A549 (cell line): ENCODE measurements at regions not wholly inside any gene's neighbourhood (a gene's known extent, or its start where the extent isn't known, plus 50 kb on each side); places are given as distances from the start of the nearest gene placed in this dataset.

Experiments used
- ATAC-seq, 2 experiments: fragments of 200-7000 bp in 1 of 2; fragments of >200 bp in 1 of 2; cut with Nextera tagmentation in 1 of 2; cut with Tn5 transposase in 1 of 2; 3 replicates each; pipeline versions ENCODE4 v1.8.0 to v1.9.1; 2018 to 2020; ENCODE audit warnings: mild to moderate bottlenecking in 1 of 2, moderate library complexity in 1 of 2
- CTCF ChIA-PET: fragments of 300-600 bp; sonication (Branson Sonifier 250); formaldehyde crosslinking; extraction: SDS; loops from one replicate; lab custom pipeline; 2021; ENCODE audit warnings: antibody characterized with exemption, inconsistent platforms; lab: Yijun Ruan, JAX
- POLR2A ChIA-PET: fragments of 350-600 bp; formaldehyde crosslinking; extraction: SDS; loops from one replicate; lab custom pipeline; 2021; ENCODE audit warnings: antibody characterized with exemption, inconsistent platforms; lab: Yijun Ruan, JAX
- DNase-seq, 2 experiments: peaks; one replicate each; pipeline versions ENCODE4 v3.0.0 to v3.0.0-alpha.2; 2011 to 2016; ENCODE audit warnings: low read depth in 1 of 2, low spot score in 1 of 2
- FAIRE-seq: peaks from 2 replicates; lab custom pipeline; 2011; peaks lifted over from hg19 to GRCh38; lab: Jason Lieb, UNC
- H3K27ac ChIP-seq, 2 experiments: fragments of >200 bp; sonication (Bioruptor Twin); formaldehyde crosslinking; 3 replicates each; pipeline ENCODE4 v1.5.1; 2016 to 2017
- H3K4me1 ChIP-seq: fragments of >200 bp; sonication (Bioruptor Twin); formaldehyde crosslinking; 3 replicates; pipeline ENCODE4 v1.6.1; 2016
- H3K4me2 ChIP-seq: fragments of >200 bp; sonication (Bioruptor Twin); formaldehyde crosslinking; 3 replicates; pipeline ENCODE4 v1.6.1; 2016
- H3K4me3 ChIP-seq: fragments of >200 bp; sonication (Bioruptor Twin); formaldehyde crosslinking; 3 replicates; pipeline ENCODE4 v1.5.1; 2016
- H3K9me3 ChIP-seq: fragments of >200 bp; sonication (Bioruptor Twin); formaldehyde crosslinking; 3 replicates; pipeline ENCODE4 v1.6.1; 2016
- BHLHE40 ChIP-seq: IDR thresholded peaks from 2 replicates; pipeline ENCODE4 v1.6.1; 2012; ENCODE audit warnings: low read depth, low read length, inconsistent platforms
- EP300 ChIP-seq, 2 experiments: fragments of >200 bp; sonication (Bioruptor Twin); formaldehyde crosslinking; IDR thresholded peaks; 2 replicates in 1 of 2; 3 replicates in 1 of 2; pipeline ENCODE4 v1.6.1; 2016 to 2017
- FOSB ChIP-seq: fragments of 250-450 bp; sonication (Bioruptor Pico); IDR thresholded peaks from 2 replicates; pipeline ENCODE4 v1.5.0; 2020; ENCODE audit warnings: mild to moderate bottlenecking, moderate library complexity
- FOXS1 ChIP-seq: fragments of 250-450 bp; sonication (Bioruptor Pico); IDR thresholded peaks from 2 replicates; pipeline ENCODE4 v1.5.0; 2020; ENCODE audit warnings: mild to moderate bottlenecking, moderate library complexity
- HDAC2 ChIP-seq: fragments of 200-600 bp; sonication (generic); IDR thresholded peaks from 2 replicates; pipeline ENCODE4 v1.6.1; 2016
- MAFK ChIP-seq: fragments of 450-650 bp; IDR thresholded peaks from 2 replicates; pipeline ENCODE4 v1.6.1; 2014; ENCODE audit not compliant: partially characterized antibody
- MYC ChIP-seq: IDR thresholded peaks from 2 replicates; pipeline ENCODE4 v1.6.1; 2012; ENCODE audit warnings: mild to moderate bottlenecking, inconsistent platforms, low read length, improper control_type of control experiment, borderline replicate concordance
- POLR2AphosphoS2 ChIP-seq: conservative IDR thresholded peaks from 2 replicates; pipeline ENCODE4 v1.6.1; 2012; ENCODE audit warnings: low read length, improper control_type of control experiment, inconsistent platforms
- RARB ChIP-seq: fragments of 250-450 bp; sonication (Bioruptor Pico); IDR thresholded peaks from 2 replicates; pipeline ENCODE4 v1.8.0; 2021; ENCODE audit warnings: mild to moderate bottlenecking, moderate library complexity
- RFX5 ChIP-seq: fragments of 450-650 bp; IDR thresholded peaks from 2 replicates; pipeline ENCODE4 v1.7.1; 2014; ENCODE audit warnings: antibody characterized with exemption, mild to moderate bottlenecking, moderate library complexity
- RNF2 ChIP-seq: fragments of 200-600 bp; sonication (generic); IDR thresholded peaks from 2 replicates; pipeline ENCODE4 v1.6.1; 2016; ENCODE audit warnings: low read depth, mild to moderate bottlenecking, antibody characterized with exemption, moderate library complexity, borderline replicate concordance
- SREBF2 ChIP-seq: fragments of 450-650 bp; IDR thresholded peaks from 2 replicates; pipeline ENCODE4 v1.6.1; 2014; ENCODE audit warnings: mild to moderate bottlenecking, moderate library complexity
- ZC3H11A ChIP-seq: fragments of 450-650 bp; IDR thresholded peaks from 2 replicates; pipeline ENCODE4 v1.6.1; 2014; ENCODE audit warnings: antibody characterized with exemption, mild to moderate bottlenecking
- ZNF302 ChIP-seq: fragments of 250-450 bp; sonication (Bioruptor Pico); IDR thresholded peaks from 2 replicates; pipeline ENCODE4 v1.9.0; 2021; ENCODE audit warnings: inconsistent platforms, mild to moderate bottlenecking, moderate library complexity
- WGBS: methylation state at CpG from one replicate; pipeline ENCODE4 v1.1.6; 2017; ENCODE audit errors: missing lambda C conversion rate; 5-methylcytosine and 5-hydroxymethylcytosine counted together
- TF ChIP-seq, protein P1 (sequence below): fragments of 450-650 bp; IDR thresholded peaks from 2 replicates; pipeline ENCODE4 v1.6.1; 2014; ENCODE audit warnings: antibody characterized with exemption
- TF ChIP-seq, protein P2 (sequence below): fragments of 200-600 bp; sonication (generic); IDR thresholded peaks from 2 replicates; pipeline ENCODE4 v1.6.1; 2016; ENCODE audit warnings: antibody characterized with exemption, mild to moderate bottlenecking, moderate library complexity
- TF ChIP-seq, protein P3 (sequence below): fragments of 250-450 bp; sonication (Bioruptor Pico); IDR thresholded peaks from 2 replicates; pipeline ENCODE4 v1.5.0; 2021; ENCODE audit warnings: mild to moderate bottlenecking, moderate library complexity, borderline replicate concordance

DNA sequence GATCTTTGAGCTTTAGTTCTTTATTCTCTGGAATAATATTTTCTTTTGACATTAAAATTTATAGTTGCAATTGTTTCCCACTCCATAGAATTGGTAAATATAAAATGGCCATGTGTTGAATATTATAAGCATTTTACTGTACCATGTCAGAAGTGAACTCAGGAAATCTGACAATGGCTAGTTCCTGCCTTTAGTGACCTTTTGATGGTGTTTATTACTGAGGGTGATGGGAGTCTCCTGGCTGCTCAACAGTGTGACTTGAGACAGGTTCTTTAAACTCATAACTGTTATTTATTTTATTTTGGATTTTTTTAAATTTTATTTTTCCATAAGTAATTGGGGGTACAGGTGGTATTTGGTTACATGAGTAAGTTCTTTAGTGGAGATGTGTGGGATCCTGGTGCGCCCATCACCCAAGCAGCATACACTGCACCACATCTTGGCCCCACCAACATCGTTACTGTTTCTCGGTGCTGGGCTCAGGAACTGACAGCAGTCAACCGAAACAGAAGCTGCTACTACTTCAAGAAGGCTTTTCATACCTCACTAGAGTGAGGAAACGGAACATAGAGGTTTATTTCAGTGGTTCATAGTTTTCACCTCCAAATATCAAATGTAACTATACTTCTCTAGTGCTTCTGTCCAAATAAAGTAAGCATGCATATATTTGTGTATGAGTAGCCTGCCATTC, 90.4 kb downstream of the PLEKHG1 start:
- TF ChIP-seq ZNF302 (CRISPR knock-in tag), result no peak
- TF ChIP-seq RNF2, result no peak
- TF ChIP-seq, protein P1, sequence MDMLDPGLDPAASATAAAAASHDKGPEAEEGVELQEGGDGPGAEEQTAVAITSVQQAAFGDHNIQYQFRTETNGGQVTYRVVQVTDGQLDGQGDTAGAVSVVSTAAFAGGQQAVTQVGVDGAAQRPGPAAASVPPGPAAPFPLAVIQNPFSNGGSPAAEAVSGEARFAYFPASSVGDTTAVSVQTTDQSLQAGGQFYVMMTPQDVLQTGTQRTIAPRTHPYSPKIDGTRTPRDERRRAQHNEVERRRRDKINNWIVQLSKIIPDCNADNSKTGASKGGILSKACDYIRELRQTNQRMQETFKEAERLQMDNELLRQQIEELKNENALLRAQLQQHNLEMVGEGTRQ, result no peak
- TF ChIP-seq, protein P2, sequence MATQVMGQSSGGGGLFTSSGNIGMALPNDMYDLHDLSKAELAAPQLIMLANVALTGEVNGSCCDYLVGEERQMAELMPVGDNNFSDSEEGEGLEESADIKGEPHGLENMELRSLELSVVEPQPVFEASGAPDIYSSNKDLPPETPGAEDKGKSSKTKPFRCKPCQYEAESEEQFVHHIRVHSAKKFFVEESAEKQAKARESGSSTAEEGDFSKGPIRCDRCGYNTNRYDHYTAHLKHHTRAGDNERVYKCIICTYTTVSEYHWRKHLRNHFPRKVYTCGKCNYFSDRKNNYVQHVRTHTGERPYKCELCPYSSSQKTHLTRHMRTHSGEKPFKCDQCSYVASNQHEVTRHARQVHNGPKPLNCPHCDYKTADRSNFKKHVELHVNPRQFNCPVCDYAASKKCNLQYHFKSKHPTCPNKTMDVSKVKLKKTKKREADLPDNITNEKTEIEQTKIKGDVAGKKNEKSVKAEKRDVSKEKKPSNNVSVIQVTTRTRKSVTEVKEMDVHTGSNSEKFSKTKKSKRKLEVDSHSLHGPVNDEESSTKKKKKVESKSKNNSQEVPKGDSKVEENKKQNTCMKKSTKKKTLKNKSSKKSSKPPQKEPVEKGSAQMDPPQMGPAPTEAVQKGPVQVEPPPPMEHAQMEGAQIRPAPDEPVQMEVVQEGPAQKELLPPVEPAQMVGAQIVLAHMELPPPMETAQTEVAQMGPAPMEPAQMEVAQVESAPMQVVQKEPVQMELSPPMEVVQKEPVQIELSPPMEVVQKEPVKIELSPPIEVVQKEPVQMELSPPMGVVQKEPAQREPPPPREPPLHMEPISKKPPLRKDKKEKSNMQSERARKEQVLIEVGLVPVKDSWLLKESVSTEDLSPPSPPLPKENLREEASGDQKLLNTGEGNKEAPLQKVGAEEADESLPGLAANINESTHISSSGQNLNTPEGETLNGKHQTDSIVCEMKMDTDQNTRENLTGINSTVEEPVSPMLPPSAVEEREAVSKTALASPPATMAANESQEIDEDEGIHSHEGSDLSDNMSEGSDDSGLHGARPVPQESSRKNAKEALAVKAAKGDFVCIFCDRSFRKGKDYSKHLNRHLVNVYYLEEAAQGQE, result no peak
- TF ChIP-seq BHLHE40, result no peak
- no peak for TF ChIP-seq FOXS1 (CRISPR knock-in tag)
- no peak for TF ChIP-seq EP300 (IDR thresholded peaks at IDR 0.05)
- no peak for TF ChIP-seq MYC
- TF ChIP-seq, protein P3, sequence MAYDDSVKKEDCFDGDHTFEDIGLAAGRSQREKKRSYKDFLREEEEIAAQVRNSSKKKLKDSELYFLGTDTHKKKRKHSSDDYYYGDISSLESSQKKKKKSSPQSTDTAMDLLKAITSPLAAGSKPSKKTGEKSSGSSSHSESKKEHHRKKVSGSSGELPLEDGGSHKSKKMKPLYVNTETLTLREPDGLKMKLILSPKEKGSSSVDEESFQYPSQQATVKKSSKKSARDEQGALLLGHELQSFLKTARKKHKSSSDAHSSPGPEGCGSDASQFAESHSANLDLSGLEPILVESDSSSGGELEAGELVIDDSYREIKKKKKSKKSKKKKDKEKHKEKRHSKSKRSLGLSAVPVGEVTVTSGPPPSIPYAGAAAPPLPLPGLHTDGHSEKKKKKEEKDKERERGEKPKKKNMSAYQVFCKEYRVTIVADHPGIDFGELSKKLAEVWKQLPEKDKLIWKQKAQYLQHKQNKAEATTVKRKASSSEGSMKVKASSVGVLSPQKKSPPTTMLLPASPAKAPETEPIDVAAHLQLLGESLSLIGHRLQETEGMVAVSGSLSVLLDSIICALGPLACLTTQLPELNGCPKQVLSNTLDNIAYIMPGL, result no peak
- TF ChIP-seq FOSB (CRISPR knock-in tag), result no peak
- no peak for TF ChIP-seq POLR2AphosphoS2
- TF ChIP-seq RFX5, result no peak
- POLR2A ChIA-PET, result no interaction called here
- Histone ChIP-seq H3K9me3 (no peaks in the 10 kb centered on the region), H3K4me1 (no peaks in the 10 kb centered on the region), H3K4me2 (no peak overlapping the region), H3K27ac (no peak overlapping the region), H3K4me3 (no peak overlapping the region)
- no peak for FAIRE-seq
- 72% methylated on average over 5 of the region's 5 CpGs for WGBS
- CTCF ChIA-PET, result no interaction called here
- no peak for ATAC-seq
- no peak for DNase-seq

DNA sequence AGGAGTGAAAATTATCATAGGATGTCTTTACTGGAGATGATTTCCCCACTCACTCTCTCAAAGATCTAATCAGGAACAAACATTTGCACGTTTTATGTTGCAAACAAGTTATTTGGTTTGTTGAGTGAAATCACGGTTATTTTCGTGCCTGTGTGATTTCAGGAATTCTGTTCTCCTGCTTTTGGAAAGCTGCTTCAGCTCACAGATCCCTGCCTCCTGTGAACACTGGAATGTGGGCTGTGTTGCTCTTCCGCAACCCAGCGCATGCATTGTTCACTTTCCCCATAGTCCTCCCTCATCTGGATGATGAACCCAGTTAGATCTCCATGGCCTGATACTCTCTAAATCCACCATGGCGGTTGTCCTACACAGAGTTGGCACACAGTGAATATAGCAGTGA, 91.0 kb downstream of the PLEKHG1 start:
- no peak overlapping the region for H3K4me2 ChIP-seq
- no peak overlapping the region for H3K27ac ChIP-seq
- no peaks in the 10 kb centered on the region for H3K4me1 ChIP-seq
- no peak for DNase-seq
- ChIA-PET CTCF (no interaction called here), POLR2A (no interaction called here)
- no peak for ATAC-seq
- H3K4me3 ChIP-seq, result no peak overlapping the region
- 67% methylated on average over 6 of the region's 6 CpGs for WGBS
- TF ChIP-seq RARB (CRISPR knock-in tag) (no peak), SREBF2 (no peak), ZC3H11A (no peak), HDAC2 (no peak)
- no peak for FAIRE-seq
- no peaks in the 10 kb centered on the region for H3K9me3 ChIP-seq

DNA sequence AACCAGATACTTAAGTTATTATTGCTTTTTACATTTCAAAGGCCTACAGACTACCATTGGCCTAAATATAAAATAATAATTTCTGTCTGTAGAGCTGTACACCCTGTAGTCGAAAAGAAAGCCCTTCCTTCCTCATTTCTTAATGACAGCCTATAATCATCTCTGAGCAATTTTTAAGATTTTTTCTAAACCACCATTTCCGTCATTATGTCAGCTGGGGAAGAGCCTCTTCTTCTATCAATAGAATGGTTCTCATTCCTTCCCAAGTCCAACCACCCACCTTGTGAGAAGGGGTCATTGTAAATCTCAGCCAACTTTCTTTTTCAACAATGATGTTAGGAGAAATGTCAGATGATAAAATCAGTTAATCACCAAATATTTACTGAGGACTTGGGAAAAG, 91.8 kb downstream of the PLEKHG1 start:
- Histone ChIP-seq H3K4me1 (no peaks in the 10 kb centered on the region), H3K4me2 (no peak overlapping the region), H3K9me3 (no peaks in the 10 kb centered on the region), H3K4me3 (no peak overlapping the region), H3K27ac (no peak overlapping the region)
- POLR2A ChIA-PET, result no interaction called here
- ATAC-seq (no peak), DNase-seq (no peak), FAIRE-seq (no peak)
- CTCF ChIA-PET, result no interaction called here
- WGBS, result 62% methylated on average over 2 of the region's 2 CpGs
- no peak for TF ChIP-seq BHLHE40
- TF ChIP-seq MAFK, result no peak
